OCI-LY1 (cell line): ENCODE measurements at regions not wholly inside any gene's neighbourhood (a gene's known extent, or its start where the extent isn't known, plus 50 kb on each side); places are given as distances from the start of the nearest gene placed in this dataset.

ENCODE experiments used
- CTCF ChIP-seq: fragments of 200-600 bp; sonication (generic), shearing (Covaris generic); IDR thresholded peaks from 2 replicates; pipeline ENCODE4 v1.5.1; 2017; ENCODE audit warnings: mild to moderate bottlenecking, antibody characterized with exemption, low read length, moderate library complexity, mixed read lengths
- EZH2 ChIP-seq: fragments of 200-600 bp; sonication (generic), shearing (Covaris generic); IDR thresholded peaks from 2 replicates; pipeline ENCODE4 v1.8.0; 2017; ENCODE audit warnings: borderline replicate concordance, mixed run types, mild to moderate bottlenecking, antibody characterized with exemption, low read length, moderate library complexity, mixed read lengths

GRCh38 chr13:54775501-54776191 lies 1747.0 kb downstream of the OLFM4 start:
- TF ChIP-seq CTCF (no peak), EZH2 (no peak)
